Keratinocyte (primary cell): ENCODE measurements at regions not wholly inside any gene's neighbourhood (a gene's known extent, or its start where the extent isn't known, plus 50 kb on each side); places are given as distances from the start of the nearest gene placed in this dataset.

Experiments used
- EZH2 ChIP-seq: IDR thresholded peaks from one replicate; pipeline ENCODE4 v1.6.1; 2012; ENCODE audit warnings: inconsistent platforms, mild to moderate bottlenecking, low read length, moderate library complexity
- TF ChIP-seq, protein P1 (sequence below), 3 experiments: IDR thresholded peaks in 1 of 3; conservative IDR thresholded peaks in 1 of 3; optimal IDR thresholded peaks in 1 of 3; 2 replicates in 2 of 3; 3 replicates in 1 of 3; pipeline versions ENCODE3 to v1.5.1; 2011; ENCODE audit warnings: low read length in 3 of 3, mild to moderate bottlenecking in 3 of 3, moderate library complexity in 2 of 3, control low read depth in 1 of 3, inconsistent platforms in 1 of 3; ENCODE audit not compliant: insufficient read depth in 2 of 3; ENCODE audit errors: extremely low read depth in 1 of 3

DNA sequence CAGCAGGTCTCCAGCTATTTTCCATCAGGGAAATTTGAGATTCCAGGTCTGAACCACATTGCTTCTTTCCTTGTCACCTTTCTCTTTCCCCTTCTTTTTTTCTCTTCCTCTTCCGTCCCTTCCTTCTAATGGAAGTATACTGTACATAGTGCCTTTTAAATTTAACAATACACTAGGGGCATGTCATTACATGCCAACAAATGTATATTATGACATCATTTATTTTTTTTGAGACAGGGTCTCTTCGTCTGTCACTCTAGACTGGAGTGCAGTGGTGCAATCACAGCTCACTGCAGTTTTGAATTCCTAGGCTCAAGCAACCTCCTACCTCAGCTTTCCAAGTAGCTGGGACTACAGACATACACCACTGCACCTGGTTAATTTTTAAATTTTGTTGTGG lies 148.9 kb downstream of the SUDS3 start:
- TF ChIP-seq, protein P1, sequence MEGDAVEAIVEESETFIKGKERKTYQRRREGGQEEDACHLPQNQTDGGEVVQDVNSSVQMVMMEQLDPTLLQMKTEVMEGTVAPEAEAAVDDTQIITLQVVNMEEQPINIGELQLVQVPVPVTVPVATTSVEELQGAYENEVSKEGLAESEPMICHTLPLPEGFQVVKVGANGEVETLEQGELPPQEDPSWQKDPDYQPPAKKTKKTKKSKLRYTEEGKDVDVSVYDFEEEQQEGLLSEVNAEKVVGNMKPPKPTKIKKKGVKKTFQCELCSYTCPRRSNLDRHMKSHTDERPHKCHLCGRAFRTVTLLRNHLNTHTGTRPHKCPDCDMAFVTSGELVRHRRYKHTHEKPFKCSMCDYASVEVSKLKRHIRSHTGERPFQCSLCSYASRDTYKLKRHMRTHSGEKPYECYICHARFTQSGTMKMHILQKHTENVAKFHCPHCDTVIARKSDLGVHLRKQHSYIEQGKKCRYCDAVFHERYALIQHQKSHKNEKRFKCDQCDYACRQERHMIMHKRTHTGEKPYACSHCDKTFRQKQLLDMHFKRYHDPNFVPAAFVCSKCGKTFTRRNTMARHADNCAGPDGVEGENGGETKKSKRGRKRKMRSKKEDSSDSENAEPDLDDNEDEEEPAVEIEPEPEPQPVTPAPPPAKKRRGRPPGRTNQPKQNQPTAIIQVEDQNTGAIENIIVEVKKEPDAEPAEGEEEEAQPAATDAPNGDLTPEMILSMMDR (optimal IDR thresholded peaks at IDR 0.05 in 1 of 3, IDR thresholded peaks at IDR 0.05 in 1 of 3, conservative IDR thresholded peaks at IDR 0.05 in 1 of 3; ENCODE audit: extremely low read depth in 1 of 3, insufficient read depth in 2 of 3, low read length in 3 of 3), result no peak
- no peak for TF ChIP-seq EZH2
